ENCODE measurements at regions not wholly inside any gene's neighbourhood (a gene's known extent, or its start where the extent isn't known, plus 50 kb on each side); places are given as distances from the start of the nearest gene placed in this dataset.

DNA sequence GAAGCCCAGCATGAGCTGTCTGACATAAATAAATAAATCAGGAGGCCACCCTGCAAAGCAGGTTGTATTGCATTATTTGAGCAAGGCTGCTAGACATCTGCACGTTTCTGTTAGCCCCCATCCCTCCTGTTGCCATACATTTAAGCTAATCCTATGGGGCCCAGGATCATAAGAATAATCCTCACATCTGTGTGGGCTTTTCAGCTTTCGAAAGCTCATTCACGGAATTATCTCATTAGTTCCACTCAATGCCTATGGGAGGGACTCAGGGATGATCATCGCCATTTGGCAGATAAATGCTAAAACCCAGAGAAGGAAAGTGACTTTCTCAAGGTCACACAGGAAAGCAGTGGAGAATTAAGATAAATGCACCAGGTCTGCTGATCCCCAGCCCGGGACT is 123.4 kb downstream of the TLE3 start:
- TF ChIP-seq, protein P1, sequence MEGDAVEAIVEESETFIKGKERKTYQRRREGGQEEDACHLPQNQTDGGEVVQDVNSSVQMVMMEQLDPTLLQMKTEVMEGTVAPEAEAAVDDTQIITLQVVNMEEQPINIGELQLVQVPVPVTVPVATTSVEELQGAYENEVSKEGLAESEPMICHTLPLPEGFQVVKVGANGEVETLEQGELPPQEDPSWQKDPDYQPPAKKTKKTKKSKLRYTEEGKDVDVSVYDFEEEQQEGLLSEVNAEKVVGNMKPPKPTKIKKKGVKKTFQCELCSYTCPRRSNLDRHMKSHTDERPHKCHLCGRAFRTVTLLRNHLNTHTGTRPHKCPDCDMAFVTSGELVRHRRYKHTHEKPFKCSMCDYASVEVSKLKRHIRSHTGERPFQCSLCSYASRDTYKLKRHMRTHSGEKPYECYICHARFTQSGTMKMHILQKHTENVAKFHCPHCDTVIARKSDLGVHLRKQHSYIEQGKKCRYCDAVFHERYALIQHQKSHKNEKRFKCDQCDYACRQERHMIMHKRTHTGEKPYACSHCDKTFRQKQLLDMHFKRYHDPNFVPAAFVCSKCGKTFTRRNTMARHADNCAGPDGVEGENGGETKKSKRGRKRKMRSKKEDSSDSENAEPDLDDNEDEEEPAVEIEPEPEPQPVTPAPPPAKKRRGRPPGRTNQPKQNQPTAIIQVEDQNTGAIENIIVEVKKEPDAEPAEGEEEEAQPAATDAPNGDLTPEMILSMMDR (IDR thresholded peaks at IDR 0.05; ENCODE audit: low read depth, low read length, poor library complexity, severe bottlenecking) = no peak
- no peak for TF ChIP-seq EZH2phosphoT487 (IDR thresholded peaks at IDR 0.05; ENCODE audit: borderline replicate concordance, low read length)

Data from DOHH2 (cell line).